RWPE2 (cell line): ENCODE measurements at regions not wholly inside any gene's neighbourhood (a gene's known extent, or its start where the extent isn't known, plus 50 kb on each side); places are given as distances from the start of the nearest gene placed in this dataset.

Experiments
- ATAC-seq: fragments of 200-7000 bp; cut with Tn5 transposase; 3 replicates; pipeline ENCODE4 v1.9.1; 2021; ENCODE audit warnings: low read depth
- DNase-seq: peaks from one replicate; pipeline ENCODE4 v3.0.0-alpha.2; 2020; ENCODE audit warnings: low spot score
- H3K27ac ChIP-seq: fragments of 450-650 bp; 2 replicates; pipeline ENCODE4 v1.5.1; 2017; ENCODE audit warnings: mild to moderate bottlenecking; ENCODE audit not compliant: poor library complexity, severe bottlenecking
- H3K27me3 ChIP-seq: fragments of 250-450 bp; sonication (Bioruptor Pico); 2 replicates; pipeline ENCODE4 v1.5.1; 2021; ENCODE audit warnings: mild to moderate bottlenecking, moderate library complexity; ENCODE audit not compliant: insufficient read depth, poor library complexity, severe bottlenecking
- H3K36me3 ChIP-seq: fragments of 250-450 bp; sonication (Bioruptor Pico); 2 replicates; pipeline ENCODE4 v1.5.1; 2020; ENCODE audit warnings: low read depth, mild to moderate bottlenecking, moderate library complexity
- H3K4me1 ChIP-seq: fragments of 250-450 bp; sonication (Bioruptor Pico); 2 replicates; pipeline ENCODE4 v1.5.1; 2021; ENCODE audit warnings: mild to moderate bottlenecking, moderate library complexity; ENCODE audit not compliant: insufficient read depth, poor library complexity, severe bottlenecking
- H3K4me3 ChIP-seq: fragments of 250-450 bp; sonication (Bioruptor Pico); 2 replicates; pipeline ENCODE4 v1.5.1; 2021; ENCODE audit warnings: mild to moderate bottlenecking, moderate library complexity; ENCODE audit not compliant: severe bottlenecking
- H3K9me3 ChIP-seq: fragments of 250-450 bp; sonication (Bioruptor Pico); 2 replicates; pipeline ENCODE4 v1.5.1; 2021; ENCODE audit warnings: mild to moderate bottlenecking, moderate library complexity; ENCODE audit not compliant: severe bottlenecking
- CTCF ChIP-seq: fragments of 450-650 bp; IDR thresholded peaks from one replicate; pipeline ENCODE4 v1.5.1; 2017; ENCODE audit warnings: mild to moderate bottlenecking, moderate library complexity; ENCODE audit not compliant: poor library complexity, severe bottlenecking

- ATAC-seq (no peak), DNase-seq (no peak)
- no peak overlapping the region for H3K27ac ChIP-seq
- no peaks in the 10 kb centered on the region for H3K9me3 ChIP-seq
- no peaks in the 10 kb centered on the region for H3K36me3 ChIP-seq
- H3K27me3 ChIP-seq: no peaks in the 10 kb centered on the region
- no peaks in the 10 kb centered on the region for H3K4me1 ChIP-seq
- H3K4me3 ChIP-seq: no peak overlapping the region
- no peak for TF ChIP-seq CTCF
These were observed 63.1 kb upstream of the TMEM178A start for GRCh38 chr2:39602616-39603015.

- TF ChIP-seq CTCF: no peak
- Histone ChIP-seq H3K27me3 (no peaks in the 10 kb centered on the region), H3K4me1 (no peaks in the 10 kb centered on the region), H3K4me3 (no peak overlapping the region), H3K27ac (no peak overlapping the region), H3K9me3 (no peaks in the 10 kb centered on the region), H3K36me3 (no peaks in the 10 kb centered on the region)
- no peak for DNase-seq
- ATAC-seq: no peak
These were observed 62.3 kb upstream of the TMEM178A start for GRCh38 chr2:39603436-39603835.

GRCh38 chr2:39604866-39605265 lies 60.9 kb upstream of the TMEM178A start:
- Histone ChIP-seq H3K4me1 (no peaks in the 10 kb centered on the region), H3K9me3 (no peaks in the 10 kb centered on the region), H3K27me3 (no peaks in the 10 kb centered on the region), H3K36me3 (no peaks in the 10 kb centered on the region), H3K27ac (no peak overlapping the region), H3K4me3 (no peak overlapping the region)
- ATAC-seq: no peak
- DNase-seq: no peak
- TF ChIP-seq CTCF: no peak

GRCh38 chr2:39606585-39606984 lies 59.1 kb upstream of the TMEM178A start:
- H3K27me3 ChIP-seq: no peaks in the 10 kb centered on the region
- ATAC-seq (no peak), DNase-seq (no peak)
- H3K9me3 ChIP-seq: no peaks in the 10 kb centered on the region
- H3K27ac ChIP-seq: no peak overlapping the region
- H3K36me3 ChIP-seq: no peaks in the 10 kb centered on the region
- no peak for TF ChIP-seq CTCF
- H3K4me1 ChIP-seq: no peaks in the 10 kb centered on the region
- H3K4me3 ChIP-seq: no peak overlapping the region

GRCh38 chr2:39607538-39608262 lies 58.0 kb upstream of the TMEM178A start:
- Histone ChIP-seq H3K27ac (no peak overlapping the region), H3K4me1 (no peaks in the 10 kb centered on the region), H3K4me3 (no peak overlapping the region), H3K27me3 (no peaks in the 10 kb centered on the region), H3K36me3 (no peaks in the 10 kb centered on the region), H3K9me3 (no peaks in the 10 kb centered on the region)
- TF ChIP-seq CTCF: no peak
- ATAC-seq (no peak), DNase-seq (no peak)
